ENCODE measurements at regions not wholly inside any gene's neighbourhood (a gene's known extent, or its start where the extent isn't known, plus 50 kb on each side); places are given as distances from the start of the nearest gene placed in this dataset.

DNA sequence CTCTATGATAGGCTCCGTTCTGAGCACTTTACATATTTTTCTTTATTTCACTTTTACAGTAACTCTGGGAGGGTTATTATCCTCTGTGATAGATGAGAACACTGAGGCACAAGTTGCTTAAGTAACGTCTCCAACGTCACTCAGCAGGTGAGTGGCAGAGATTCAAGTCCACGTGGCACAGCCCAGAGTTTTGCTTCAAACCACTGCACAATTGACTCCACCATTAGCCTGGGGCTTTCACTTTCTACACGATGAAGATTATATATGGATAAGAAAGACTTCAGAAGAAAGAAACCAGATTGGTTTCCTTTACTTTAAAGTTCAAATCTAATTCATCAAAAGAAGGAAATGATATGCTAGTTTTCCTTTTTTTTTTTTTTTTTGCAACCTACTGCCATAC lies 245.9 kb downstream of the SYK start:
- TF ChIP-seq, protein P1, sequence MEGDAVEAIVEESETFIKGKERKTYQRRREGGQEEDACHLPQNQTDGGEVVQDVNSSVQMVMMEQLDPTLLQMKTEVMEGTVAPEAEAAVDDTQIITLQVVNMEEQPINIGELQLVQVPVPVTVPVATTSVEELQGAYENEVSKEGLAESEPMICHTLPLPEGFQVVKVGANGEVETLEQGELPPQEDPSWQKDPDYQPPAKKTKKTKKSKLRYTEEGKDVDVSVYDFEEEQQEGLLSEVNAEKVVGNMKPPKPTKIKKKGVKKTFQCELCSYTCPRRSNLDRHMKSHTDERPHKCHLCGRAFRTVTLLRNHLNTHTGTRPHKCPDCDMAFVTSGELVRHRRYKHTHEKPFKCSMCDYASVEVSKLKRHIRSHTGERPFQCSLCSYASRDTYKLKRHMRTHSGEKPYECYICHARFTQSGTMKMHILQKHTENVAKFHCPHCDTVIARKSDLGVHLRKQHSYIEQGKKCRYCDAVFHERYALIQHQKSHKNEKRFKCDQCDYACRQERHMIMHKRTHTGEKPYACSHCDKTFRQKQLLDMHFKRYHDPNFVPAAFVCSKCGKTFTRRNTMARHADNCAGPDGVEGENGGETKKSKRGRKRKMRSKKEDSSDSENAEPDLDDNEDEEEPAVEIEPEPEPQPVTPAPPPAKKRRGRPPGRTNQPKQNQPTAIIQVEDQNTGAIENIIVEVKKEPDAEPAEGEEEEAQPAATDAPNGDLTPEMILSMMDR (IDR thresholded peaks at IDR 0.05), result no peak
- no peak for TF ChIP-seq POLR2A (IDR thresholded peaks at IDR 0.05)
